Endothelial cell of umbilical vein (primary cell): ENCODE measurements at regions not wholly inside any gene's neighbourhood (a gene's known extent, or its start where the extent isn't known, plus 50 kb on each side); places are given as distances from the start of the nearest gene placed in this dataset.

Experiments used
- EZH2 ChIP-seq: IDR thresholded peaks from 2 replicates; pipeline ENCODE4 v1.6.1; 2012; ENCODE audit warnings: borderline replicate concordance, low read depth, mild to moderate bottlenecking, moderate library complexity, low read length, inconsistent platforms; ENCODE audit not compliant: severe bottlenecking
- FOS ChIP-seq: IDR thresholded peaks from 2 replicates; pipeline ENCODE4 v1.6.1; 2011; ENCODE audit warnings: mild to moderate bottlenecking, low read length, moderate library complexity, borderline replicate concordance; ENCODE audit not compliant: insufficient read depth
- GATA2 ChIP-seq: IDR thresholded peaks from 2 replicates; pipeline ENCODE4 v1.7.0; 2011; ENCODE audit warnings: low read depth, mild to moderate bottlenecking, moderate library complexity, mixed read lengths, low read length; ENCODE audit not compliant: insufficient read length, insufficient read depth
- MYC ChIP-seq: IDR thresholded peaks from one replicate; pipeline ENCODE4 v1.6.1; 2011; ENCODE audit warnings: mild to moderate bottlenecking, low read depth, low read length
- POLR2A ChIP-seq: IDR thresholded peaks from 2 replicates; pipeline ENCODE4 v1.6.1; 2012; ENCODE audit warnings: low read depth, mild to moderate bottlenecking, control low read depth, low read length
- POLR2AphosphoS5 ChIP-seq: IDR thresholded peaks from 2 replicates; pipeline ENCODE4 v1.6.1; 2012; ENCODE audit warnings: low read depth, mild to moderate bottlenecking, control low read depth, low read length, moderate library complexity; ENCODE audit not compliant: insufficient read depth
- TF ChIP-seq, protein P1 (sequence below), 2 donors: IDR thresholded peaks; 1 replicate in 1 of 2; 2 replicates in 1 of 2; pipeline ENCODE4 v1.5.1; 2011; ENCODE audit warnings: low read length in 2 of 2, mild to moderate bottlenecking in 2 of 2, moderate library complexity in 2 of 2, control low read depth in 1 of 2, inconsistent platforms in 1 of 2, low read depth in 1 of 2; ENCODE audit not compliant: insufficient read depth in 1 of 2; ENCODE audit errors: extremely low read depth in 1 of 2
- TF ChIP-seq, protein P2 (sequence below): IDR thresholded peaks from 2 replicates; pipeline ENCODE4 v1.6.1; 2011; ENCODE audit not compliant: insufficient read depth, insufficient read length

DNA sequence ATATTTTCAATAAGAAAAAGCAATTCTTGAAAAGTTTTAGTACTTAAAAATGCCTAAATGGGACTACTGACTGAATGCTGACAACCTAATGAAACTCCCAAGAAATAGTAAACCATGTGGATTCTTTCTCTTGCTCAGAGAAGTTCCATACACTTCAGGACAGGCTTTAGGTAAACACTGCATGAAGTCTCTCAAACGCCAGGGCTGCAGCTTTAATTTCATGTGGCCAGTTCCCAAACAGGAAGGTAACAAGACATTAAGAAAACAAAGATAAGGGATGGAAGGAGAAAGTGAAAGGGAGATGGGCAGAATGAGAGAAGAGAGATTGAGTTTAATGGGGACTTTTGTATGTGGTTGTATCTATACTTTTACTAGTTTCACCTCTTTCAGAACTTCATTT lies 734.7 kb upstream of the PKDCC start:
- no peak for TF ChIP-seq MYC
- TF ChIP-seq, protein P1, sequence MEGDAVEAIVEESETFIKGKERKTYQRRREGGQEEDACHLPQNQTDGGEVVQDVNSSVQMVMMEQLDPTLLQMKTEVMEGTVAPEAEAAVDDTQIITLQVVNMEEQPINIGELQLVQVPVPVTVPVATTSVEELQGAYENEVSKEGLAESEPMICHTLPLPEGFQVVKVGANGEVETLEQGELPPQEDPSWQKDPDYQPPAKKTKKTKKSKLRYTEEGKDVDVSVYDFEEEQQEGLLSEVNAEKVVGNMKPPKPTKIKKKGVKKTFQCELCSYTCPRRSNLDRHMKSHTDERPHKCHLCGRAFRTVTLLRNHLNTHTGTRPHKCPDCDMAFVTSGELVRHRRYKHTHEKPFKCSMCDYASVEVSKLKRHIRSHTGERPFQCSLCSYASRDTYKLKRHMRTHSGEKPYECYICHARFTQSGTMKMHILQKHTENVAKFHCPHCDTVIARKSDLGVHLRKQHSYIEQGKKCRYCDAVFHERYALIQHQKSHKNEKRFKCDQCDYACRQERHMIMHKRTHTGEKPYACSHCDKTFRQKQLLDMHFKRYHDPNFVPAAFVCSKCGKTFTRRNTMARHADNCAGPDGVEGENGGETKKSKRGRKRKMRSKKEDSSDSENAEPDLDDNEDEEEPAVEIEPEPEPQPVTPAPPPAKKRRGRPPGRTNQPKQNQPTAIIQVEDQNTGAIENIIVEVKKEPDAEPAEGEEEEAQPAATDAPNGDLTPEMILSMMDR (IDR thresholded peaks at IDR 0.05; ENCODE audit: extremely low read depth in 1 of 2, insufficient read depth in 1 of 2, low read depth in 1 of 2, low read length in 2 of 2), result no peak
- TF ChIP-seq POLR2AphosphoS5, result no peak
- no peak for TF ChIP-seq EZH2
- no peak for TF ChIP-seq GATA2
- TF ChIP-seq POLR2A, result no peak
- TF ChIP-seq, protein P2, sequence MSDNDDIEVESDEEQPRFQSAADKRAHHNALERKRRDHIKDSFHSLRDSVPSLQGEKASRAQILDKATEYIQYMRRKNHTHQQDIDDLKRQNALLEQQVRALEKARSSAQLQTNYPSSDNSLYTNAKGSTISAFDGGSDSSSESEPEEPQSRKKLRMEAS, result no peak
- no peak for TF ChIP-seq FOS
